OCI-LY3 (cell line): ENCODE measurements at regions not wholly inside any gene's neighbourhood (a gene's known extent, or its start where the extent isn't known, plus 50 kb on each side); places are given as distances from the start of the nearest gene placed in this dataset.

Source experiments
- EZH2phosphoT487 ChIP-seq: fragments of 200-600 bp; shearing (Covaris generic); IDR thresholded peaks from 2 replicates; pipeline ENCODE4 v1.6.1; 2018; ENCODE audit warnings: antibody characterized with exemption, mixed run types, low read depth
- TF ChIP-seq, protein P1 (sequence below): fragments of 200-600, 300-600 bp; sonication (generic); IDR thresholded peaks from 2 replicates; pipeline ENCODE4 v1.5.1; 2014; ENCODE audit warnings: antibody characterized with exemption, low read length, low read depth

DNA sequence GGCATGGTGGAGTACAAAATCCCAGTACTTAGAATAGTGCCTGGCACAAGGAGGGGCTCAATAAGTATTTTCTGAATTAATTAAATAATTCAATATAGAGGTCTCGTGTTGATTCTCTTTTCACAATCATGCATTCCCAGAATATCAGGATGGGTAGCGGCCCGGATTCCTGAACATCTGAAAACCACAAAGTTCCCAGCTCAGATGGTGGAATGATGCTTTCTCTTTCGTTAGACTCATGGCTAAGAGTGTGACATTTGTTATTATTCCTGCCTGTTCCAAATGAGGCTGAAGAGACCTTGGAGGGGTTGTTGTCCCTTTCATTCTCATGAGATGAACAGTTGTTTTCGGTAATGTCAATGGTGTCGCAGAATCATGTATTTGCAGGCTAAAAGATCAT is 95.4 kb upstream of the LIFR start:
- TF ChIP-seq, protein P1, sequence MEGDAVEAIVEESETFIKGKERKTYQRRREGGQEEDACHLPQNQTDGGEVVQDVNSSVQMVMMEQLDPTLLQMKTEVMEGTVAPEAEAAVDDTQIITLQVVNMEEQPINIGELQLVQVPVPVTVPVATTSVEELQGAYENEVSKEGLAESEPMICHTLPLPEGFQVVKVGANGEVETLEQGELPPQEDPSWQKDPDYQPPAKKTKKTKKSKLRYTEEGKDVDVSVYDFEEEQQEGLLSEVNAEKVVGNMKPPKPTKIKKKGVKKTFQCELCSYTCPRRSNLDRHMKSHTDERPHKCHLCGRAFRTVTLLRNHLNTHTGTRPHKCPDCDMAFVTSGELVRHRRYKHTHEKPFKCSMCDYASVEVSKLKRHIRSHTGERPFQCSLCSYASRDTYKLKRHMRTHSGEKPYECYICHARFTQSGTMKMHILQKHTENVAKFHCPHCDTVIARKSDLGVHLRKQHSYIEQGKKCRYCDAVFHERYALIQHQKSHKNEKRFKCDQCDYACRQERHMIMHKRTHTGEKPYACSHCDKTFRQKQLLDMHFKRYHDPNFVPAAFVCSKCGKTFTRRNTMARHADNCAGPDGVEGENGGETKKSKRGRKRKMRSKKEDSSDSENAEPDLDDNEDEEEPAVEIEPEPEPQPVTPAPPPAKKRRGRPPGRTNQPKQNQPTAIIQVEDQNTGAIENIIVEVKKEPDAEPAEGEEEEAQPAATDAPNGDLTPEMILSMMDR = no peak
- TF ChIP-seq EZH2phosphoT487 = no peak
